ENCODE measurements at regions not wholly inside any gene's neighbourhood (a gene's known extent, or its start where the extent isn't known, plus 50 kb on each side); places are given as distances from the start of the nearest gene placed in this dataset.
"Not testable (repeated sequence)": the region's sequence is repeated elsewhere in the genome, so short reads cannot be mapped to it uniquely, and the experiment has no call there.

DNA sequence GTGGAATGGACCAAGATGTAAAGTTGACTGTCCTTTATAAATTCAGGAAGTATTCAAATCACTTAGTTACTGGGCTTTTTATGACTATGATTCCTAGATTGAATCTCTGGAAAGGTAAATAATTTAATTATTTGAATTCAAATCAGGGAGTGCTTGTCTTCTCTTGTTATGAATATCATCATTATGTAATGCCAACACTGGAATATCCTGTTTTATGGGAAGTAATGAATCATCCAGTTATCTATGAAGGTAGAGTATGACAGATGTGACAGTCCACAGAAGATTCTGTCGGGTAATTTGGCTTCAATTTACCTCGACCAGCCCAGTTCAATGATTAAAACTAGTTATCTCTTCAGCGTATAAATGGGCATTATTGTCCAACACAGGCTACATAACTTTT is 141.0 kb upstream of the NUDT12 start:
- no peak for DNase-seq

DNA sequence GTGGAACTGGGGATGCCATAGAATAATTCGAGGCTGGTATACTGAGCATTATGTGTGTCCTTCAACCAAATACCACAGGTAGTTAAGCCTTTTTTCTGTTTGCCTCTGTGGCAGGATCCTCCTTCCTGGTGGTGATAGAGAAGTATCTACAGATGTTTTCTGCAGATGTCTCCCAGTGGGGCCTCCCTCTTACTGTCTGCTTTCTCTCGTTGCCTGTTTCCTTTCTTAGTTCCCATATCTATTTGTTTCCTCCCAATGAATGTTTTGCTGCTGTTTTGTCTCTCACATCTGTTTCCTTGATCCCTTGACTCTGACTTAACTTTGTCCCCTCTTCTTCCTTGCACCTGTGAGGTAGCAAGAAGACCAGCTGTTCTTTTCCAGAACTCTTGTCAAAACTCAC is 130.9 kb upstream of the NUDT12 start:
- DNase-seq = no peak

DNA sequence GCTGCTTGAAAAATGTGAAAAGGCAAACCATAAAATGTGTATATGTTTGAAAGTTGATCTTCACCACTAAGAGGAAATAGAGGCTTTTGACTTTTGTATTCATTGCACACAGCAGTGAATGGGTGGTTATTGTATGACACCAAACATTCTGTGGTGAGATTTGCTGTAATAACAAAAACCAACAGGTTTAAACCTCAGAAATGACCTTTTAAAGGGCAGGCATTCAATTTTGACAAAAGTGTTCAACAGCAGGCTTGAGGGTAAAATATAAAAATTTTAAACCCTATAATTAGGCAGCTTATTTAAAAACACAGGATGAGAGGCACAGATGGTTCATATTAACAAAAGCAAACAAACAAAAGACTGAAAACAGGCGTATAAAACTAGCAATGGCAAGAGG is 128.1 kb upstream of the NUDT12 start:
- no peak for DNase-seq

DNA sequence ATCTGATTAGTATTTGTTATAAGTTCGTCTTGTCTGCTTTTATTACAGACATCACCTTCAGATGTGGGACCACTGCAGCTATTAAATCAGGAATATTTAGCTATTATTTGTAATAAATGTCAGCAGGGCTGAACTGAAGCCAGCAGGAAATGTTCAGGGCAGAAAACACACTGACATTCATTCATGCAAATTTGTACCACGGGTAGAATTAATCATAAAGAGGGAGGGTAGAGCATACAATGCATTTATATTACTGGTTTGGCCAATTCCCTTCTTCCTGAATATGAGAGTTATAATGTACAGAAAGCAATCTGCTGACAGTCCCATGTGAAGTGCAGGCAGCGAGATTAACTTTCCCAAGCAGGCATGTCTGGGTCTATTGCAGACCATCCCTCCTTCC is 117.3 kb upstream of the NUDT12 start:
- no peak for DNase-seq

DNA sequence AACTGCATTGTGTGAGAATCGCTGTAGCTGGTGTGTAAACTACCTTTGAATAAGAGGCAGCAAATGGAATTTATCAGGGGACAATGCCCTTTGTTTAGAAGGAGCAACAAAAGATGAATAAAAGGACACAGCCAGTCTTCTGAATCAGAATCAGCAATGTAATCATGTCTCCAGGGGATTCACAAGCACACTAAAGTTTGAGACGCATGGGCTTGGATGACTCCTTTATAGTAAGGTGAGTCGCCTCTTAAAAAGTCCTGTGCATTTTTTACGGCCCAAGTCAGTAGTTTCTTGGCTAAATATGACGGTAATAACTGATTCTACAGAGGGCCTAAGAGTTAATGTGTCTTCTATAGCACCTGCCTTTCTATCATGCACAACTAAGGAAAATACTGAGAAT is 113.6 kb upstream of the NUDT12 start:
- DNase-seq = not testable (repeated sequence)

DNA sequence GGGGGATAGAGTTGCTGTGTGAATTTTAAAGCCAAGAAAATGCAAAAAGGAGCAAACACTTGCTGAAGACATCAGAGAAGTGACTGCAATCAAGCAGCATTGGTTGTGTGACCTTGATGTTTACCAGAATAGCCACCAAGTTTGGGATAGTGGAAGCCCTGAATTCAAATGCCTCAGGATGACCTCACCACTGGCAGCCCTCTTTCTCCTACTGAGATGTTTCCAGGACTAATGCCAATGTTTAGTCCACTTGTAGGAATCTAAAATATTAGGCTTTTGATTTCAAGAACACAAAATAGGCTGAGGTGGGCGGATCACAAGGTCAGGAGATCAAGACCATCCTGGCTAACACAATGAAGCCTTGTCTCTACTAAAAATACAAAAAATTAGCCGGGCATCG is 112.2 kb upstream of the NUDT12 start:
- no peak for DNase-seq

DNA sequence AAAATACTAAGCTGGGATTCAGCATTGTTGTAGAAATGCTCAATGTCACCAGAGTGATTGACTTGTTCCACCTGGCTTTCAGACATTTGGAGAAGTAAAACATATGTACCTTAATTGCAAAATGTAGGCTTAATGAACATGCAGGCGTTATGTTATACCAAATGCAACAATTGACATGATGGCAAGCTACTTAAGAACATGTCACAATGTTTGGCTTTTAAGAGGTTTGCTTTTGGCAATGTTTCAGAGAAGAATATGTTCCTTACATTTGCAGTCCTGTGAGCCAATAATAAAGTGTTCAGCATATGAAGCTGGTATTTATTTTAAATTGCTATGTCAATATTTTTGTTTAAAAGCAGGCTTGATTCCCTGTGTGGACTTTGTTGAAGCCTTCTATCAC is 111.7 kb upstream of the NUDT12 start:
- no peak for DNase-seq

DNA sequence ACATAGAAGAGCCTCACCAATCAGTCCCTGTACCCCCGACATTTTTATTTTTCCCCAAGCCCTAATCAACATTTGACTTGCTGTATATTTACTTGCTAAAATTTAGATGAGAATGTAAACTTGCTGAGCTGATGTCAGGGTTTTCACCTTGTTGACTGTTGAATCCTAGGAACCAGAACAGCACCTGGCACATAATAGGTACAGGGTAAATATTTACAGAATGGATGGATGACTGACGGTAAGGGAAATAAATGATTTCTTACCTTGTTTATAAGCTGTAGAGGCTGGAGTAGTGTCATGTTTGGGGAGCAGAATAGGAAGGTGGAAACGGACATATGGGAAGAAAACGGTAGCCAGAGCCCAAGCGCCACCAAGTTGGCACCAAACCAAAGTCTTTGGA is 107.0 kb upstream of the NUDT12 start:
- no peak for DNase-seq

DNA sequence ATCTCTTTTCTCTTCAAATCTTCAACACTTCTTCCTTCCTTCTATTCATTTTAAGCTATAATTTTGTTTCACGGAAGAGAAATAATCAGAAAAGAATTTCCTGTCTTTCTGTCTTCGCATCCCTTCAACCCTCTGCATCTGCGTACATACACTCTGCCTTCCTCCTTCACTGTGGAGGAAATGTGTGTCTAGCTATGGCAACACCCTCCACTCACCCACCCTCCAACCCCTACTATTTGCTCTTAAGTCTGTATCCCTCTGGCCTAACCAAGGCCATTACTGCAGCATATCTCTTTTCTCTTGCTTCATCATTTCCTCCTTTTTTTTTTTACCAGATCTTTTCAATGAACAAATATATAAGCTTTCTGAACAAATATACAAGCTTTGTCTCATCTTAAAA is 105.7 kb upstream of the NUDT12 start:
- DNase-seq = no peak

DNA sequence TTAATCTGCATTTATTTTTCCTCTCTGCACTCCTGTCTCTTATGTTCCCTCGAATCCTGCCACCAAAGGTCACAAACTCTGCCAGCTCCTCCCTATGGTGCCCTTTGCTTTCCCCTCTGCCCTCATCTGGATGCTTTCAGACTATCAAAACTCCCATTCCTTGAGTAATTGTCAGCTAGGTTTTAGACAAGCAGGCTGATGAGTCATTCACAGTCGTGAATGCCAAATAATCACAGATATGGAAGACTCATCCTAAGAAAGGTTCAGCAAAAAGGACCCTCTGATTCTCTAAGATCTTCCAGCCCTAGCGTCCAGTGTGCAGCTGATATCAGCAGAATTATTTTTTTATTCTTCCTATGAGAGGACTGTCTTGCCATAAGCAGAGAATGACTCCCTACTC is 104.5 kb upstream of the NUDT12 start:
- DNase-seq = no peak

DNA sequence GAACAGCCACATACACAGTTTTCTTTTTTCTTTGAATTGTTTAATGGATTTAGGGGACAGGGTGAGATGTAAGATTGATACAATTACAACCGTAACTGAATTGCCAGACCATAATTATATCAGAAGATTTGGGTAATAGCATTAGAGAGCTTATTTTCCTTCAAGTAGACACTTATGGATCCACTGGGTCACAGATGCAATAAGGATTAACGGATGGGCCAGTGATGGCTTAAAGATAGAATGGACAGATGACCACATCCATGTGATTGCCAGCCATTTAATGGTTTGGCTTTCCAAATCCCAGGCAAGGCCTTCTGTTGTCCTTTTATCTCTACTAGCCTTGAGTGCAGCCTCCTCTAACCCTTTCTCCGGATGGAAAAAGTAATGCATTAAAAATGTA is 94.7 kb upstream of the NUDT12 start:
- no peak for DNase-seq

DNA sequence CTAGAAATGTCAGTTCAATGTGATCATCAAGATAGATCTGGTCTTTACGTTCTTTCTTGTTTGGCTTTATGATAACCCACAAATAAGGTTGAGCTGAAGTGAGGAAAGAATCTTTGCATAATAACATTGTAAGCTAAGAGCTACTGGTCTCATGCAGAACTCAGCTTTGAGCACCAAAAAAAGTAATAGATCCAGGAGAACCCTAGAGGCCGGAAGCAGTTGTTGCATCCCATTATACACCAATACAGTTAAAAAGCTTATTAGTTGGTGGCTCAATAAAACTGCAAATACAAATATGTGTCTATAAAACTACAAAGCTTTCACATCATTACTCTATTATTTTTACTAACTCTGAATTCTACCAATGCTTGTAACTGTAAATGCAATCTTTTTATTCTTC is 85.5 kb upstream of the NUDT12 start:
- DNase-seq = no peak

DNA sequence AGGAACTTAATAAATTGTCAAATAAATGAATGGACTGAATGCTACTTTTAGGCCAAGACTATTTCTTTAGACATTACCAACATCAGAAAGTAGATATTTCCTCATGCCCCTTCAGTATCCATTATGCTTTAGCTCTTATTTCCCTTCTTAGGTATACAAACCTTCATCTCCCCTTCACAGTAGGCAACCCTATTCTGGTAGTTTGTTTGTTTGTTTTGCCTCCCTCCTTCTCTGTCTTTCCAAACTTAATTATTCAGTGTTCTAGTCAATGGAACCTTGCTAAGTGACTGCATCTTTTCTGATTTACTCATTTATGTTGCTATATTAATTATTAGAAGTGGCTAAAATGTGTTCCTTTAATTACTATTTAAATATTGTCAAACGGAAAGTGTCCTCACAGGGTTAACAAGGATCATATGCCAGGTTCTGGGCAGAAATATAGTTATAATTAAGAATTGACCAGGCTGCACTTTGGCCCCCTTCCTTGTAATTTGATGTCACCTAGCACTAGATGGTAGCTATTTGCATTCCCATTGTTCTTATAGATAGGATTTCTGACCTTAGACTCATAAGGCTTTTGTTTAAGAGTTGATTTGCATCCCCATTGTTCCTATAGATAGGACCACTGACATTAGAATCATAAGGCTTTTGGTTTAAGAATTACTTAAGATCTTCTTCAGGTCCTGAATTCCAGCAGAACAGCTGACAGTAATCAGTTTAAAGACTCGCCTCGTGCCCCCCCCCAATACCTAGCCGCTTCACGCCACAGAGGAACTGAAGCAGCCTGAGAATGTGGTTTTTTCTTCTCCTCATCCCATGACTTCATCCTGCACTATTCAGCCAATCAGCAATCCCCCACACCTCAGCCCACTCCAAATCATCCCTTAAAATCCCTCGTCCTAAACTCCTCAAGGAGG is 84.4 kb upstream of the NUDT12 start:
- no peak for DNase-seq

DNA sequence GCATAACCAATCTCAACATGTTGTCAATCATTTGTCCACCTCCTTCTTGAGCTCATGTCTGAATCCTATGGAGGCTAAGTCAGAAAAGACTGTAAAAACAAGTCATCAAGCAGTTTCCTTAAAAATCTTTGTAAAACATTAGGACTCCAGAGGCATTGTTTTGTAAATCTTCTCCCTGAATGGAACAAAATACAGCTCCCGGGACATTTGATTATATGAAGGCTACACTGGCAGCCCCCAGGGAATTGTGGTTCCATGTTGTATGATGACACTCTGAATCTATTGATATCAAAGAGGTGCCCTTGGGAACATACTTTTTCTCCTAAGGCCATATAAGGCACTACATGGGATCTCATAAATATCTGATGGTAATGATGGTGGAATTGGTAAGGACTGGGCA is 83.2 kb upstream of the NUDT12 start:
- DNase-seq = no peak

DNA sequence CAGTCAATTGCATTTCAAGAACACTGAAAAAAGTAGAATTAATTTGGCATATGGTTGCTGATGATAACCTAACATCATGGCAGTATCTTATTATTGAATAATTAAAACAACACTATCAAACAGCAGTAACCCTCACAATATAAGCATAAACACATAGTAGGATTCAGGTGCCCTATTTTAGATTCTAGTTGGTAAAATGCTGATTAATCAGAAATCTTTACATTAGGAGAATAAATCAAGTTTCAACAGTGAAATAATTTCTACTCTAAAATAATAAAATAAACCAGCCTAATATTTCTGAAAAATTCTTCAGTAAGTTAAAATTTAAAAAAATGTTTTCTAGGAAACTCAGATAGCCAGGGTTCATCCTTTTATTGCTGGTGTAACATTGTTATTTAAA is 76.4 kb upstream of the NUDT12 start:
- DNase-seq = no peak

DNA sequence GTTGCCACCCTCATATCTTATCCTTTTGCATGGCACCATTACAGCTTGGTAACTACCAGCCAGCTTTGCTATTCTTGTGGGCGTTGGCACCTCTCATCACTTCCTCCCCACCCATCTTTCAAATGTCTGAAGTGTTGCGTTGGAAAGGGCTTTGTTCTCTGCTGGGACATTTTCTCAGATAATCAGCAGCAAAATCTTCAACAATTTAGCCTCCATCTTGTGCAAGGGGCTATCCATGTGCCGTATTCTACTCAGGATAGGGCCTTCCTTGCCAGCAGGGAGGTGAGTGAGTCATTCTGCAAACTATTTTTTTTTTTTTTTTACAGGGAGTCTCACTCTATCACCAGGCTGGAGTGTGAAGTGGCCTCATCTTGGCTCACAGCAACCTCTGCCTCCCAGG is 62.1 kb upstream of the NUDT12 start:
- DNase-seq = no peak

DNA sequence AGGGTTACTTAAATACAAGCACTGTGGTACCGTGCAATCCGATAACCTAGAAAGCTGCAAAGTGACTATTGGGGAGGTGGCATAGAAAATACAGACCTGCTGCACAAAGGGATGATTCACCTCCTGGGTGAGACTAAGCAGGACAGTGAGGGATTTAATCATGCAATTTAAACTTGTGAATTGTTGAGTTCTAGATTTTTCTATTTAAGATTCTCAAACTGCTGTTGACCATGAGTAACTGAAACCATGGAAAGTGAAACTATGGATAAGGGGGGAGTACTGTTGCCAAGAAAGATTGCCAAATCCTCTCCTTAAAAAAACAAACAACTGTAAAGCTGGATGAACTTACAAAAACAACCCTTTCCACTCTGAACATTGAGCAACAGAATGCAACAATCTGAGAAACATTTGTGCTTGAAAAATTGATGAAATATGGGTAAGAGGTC is 61.5 kb upstream of the NUDT12 start:
- no peak for DNase-seq

DNA sequence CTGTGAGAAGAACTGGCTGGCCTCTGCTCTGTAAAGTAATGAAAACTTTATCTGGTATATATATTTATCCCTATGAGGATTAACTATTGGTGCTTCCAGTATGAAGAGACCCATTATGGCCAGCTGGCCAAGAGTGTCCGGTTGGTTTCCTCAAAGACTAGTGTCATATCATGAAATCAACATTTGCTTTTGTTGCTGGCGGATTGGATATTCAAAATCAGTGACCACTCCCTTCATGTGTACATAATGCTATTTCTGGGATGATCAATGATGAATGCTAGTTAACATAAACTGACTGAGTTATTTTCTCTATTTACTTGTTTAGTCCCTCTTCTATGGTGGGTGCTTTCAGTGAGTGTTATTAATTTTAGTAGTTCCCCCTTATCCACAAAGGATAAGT is 60.8 kb upstream of the NUDT12 start:
- DNase-seq = no peak

DNA sequence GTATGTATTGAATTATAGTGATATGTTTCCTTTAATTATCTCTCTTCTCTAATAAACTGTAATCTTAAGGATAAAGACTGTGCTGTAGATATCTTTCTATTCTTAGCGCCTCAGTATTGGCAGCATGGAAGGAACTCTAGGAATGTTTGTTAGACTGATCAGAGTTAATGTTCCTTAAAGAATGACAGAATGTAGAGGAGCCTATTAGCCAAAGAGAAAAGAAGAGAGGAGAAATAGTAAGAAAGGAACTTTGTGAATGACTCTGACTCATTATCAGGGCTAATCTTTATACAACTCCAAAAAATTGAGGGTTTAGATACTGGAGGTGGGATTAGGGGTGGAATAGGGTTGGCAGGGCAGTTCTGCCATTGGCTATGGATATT is 59.0 kb upstream of the NUDT12 start:
- no peak for DNase-seq

DNA sequence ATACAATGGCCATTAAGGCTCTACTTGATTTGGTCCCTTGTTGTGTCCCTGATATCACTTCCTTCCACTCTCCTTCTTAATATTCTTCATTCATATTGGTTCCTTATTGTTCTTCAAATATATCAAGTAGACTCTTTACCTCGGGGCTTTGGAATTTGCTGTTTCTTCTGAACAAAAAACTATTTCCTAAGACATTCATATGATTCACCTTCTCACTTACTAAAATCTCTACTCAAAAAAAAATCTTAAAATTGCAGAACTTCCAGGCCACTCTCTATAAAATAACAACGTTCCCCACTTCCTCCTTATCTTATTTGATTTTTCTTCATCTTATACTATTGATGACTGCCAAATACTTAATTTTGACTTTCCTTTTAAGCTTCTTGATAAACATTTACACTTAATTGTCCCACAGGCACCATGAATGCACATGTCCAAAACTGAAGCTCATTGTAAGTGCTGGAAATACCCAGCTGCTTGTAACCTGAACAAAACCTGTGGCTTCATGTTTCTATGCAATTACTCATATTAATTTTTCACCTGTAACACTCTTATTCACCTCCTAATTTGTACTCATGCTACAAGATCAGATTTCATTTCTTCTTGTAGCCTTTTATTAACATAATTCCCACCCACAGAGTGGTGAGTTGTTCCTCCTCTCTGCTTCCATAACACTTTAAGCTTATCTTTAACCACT is 58.4 kb upstream of the NUDT12 start:
- no peak for DNase-seq

DNA sequence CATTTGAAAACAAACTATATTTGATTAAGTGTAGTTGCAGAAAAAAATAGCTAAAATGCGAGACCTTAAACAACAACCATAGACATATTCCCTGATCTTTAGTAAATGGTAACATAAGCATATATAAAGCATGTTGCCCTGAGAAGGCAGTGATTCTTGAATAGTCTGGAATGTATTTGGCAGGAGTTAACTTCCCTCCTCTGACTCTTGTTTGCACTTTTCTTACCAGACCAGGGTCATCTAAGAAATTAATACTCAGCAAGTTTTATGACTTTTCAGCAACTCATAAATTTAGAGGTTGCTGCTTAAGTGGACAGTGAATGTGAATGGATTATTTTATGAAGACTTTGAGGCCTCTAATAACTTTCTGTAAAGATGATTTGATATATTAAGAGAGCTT is 55.3 kb upstream of the NUDT12 start:
- DNase-seq = no peak

DNA sequence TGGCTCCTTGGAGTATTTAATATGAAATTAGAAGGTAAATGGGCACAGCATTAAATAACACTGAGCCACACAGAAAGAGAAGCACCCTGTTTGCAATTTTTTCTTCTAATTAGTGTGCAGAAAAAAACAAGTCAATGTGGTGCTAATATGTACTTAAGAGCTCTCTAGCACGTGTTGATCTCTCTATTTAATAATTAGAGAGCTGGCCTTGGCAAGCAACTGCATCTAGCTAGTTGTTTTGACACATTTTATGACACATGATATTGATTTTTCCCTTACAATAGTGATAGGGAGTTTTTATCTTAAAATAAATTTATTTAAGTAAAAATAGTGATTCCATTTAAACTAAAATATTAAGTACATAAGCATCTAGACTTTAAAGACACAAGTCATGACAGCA is 54.5 kb upstream of the NUDT12 start:
- no peak for DNase-seq

DNA sequence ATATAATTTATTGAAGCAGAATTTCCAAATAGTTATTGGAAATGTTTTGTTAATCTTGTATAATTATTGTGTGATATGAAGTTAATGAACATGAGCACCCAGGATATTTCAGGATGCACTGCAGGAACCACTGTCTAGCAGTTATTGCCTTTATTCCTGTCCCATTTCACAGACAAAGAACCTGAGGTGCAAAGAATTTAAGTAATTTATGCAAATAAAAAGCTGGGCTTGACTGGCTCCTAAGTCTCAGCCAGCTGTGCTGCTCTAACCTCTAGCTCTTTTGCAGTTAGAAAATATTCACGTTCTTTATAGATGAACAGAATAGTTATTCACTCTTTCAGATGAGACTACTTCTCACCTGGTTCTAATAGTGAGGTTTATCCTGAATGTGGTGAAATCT is 50.0 kb upstream of the NUDT12 start:
- no peak for DNase-seq
